ENCODE measurements at regions not wholly inside any gene's neighbourhood (a gene's known extent, or its start where the extent isn't known, plus 50 kb on each side); places are given as distances from the start of the nearest gene placed in this dataset.

DNA sequence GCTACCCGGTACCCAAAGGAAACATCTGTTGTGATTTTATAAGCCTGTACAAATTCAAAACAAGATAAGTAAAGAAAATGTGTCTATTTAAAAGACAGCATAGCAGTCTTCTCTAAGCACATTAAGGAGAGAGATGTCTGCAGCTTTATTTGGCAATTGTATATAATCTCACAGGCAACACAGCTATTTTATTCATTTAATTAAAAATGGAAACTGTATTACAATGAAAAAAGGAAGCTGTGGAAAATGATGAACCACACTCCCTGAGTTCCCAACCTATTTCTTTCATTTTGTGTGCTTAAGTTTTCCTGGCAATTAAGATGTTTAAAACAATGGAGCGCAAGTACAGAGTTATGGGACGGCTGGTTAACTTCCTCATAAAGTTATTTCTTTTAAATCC lies 78.4 kb downstream of the CBLL2 start:
- ChIA-PET POLR2A (no interaction called here), CTCF (no interaction called here)
- no peak for TF ChIP-seq CTCF (IDR thresholded peaks at IDR 0.05; ENCODE audit: insufficient read depth in 1 of 2, low read depth in 1 of 2, low read length in 1 of 2, severe bottlenecking in 1 of 2, unreplicated experiment in 1 of 2)
- Histone ChIP-seq H3K4me3 (ENCODE audit: low read depth, low read length) (no peak overlapping the region), H3K27me3 (replicated peaks; ENCODE audit: control insufficient read depth, insufficient read depth, low read length) (no peaks in the 10 kb centered on the region), H3K4me1 (no peaks in the 10 kb centered on the region), H3K36me3 (ENCODE audit: control insufficient read depth, insufficient read depth, low read length) (no peaks in the 10 kb centered on the region), H3K9me3 (no peaks in the 10 kb centered on the region)
- Mint-ChIP-seq H3K4me1 (ENCODE audit: low read depth, unreplicated experiment) (no peaks in the 10 kb centered on the region), H3K27ac (ENCODE audit: unreplicated experiment) (no peak overlapping the region), H3K4me3 (ENCODE audit: unreplicated experiment) (no peak overlapping the region), H3K36me3 (ENCODE audit: insufficient read depth, unreplicated experiment) (no peaks in the 10 kb centered on the region), H3K9me3 (ENCODE audit: unreplicated experiment) (no peaks in the 10 kb centered on the region), H3K27me3 (ENCODE audit: insufficient read depth, unreplicated experiment) (peaks cover 6% of the 10 kb centered on the region)
- intact Hi-C loops (cut with micrococcal nuclease; ENCODE audit: unreplicated experiment): no loop called here
- DNase-seq: no peak
- no TSS peak for BruUV-seq (replicated peaks)

DNA sequence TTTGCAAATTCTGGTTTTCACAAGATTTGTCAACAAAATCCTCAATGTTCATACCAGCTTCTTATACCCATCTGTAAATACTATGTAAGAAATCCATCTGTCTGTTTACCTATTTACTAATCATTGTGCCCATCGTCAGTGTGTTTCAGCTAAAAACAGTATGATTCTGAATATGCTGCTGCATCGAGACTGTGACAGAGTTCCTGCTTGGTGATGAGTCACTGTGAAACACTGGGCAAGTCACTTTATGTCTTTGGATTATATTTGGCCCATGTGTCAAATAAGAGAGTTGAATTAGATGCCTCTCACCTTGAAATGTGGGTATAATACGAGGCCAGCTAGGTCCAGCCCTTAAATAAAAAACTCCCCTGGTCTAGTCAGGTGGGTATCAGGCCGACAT lies 79.3 kb downstream of the CBLL2 start:
- Histone ChIP-seq H3K9me3 (no peaks in the 10 kb centered on the region), H3K36me3 (ENCODE audit: control insufficient read depth, insufficient read depth, low read length) (no peaks in the 10 kb centered on the region), H3K4me1 (no peaks in the 10 kb centered on the region), H3K27me3 (replicated peaks; ENCODE audit: control insufficient read depth, insufficient read depth, low read length) (no peaks in the 10 kb centered on the region), H3K4me3 (ENCODE audit: low read depth, low read length) (no peak overlapping the region)
- DNase-seq: no peak
- ChIA-PET CTCF (no interaction called here), POLR2A (no interaction called here)
- no peak for TF ChIP-seq CTCF (IDR thresholded peaks at IDR 0.05; ENCODE audit: insufficient read depth in 1 of 2, low read depth in 1 of 2, low read length in 1 of 2, severe bottlenecking in 1 of 2, unreplicated experiment in 1 of 2)
- no peak overlapping the region for H3K4me3 Mint-ChIP-seq (ENCODE audit: unreplicated experiment)
- no peaks in the 10 kb centered on the region for H3K36me3 Mint-ChIP-seq (ENCODE audit: insufficient read depth, unreplicated experiment)
- BruUV-seq (replicated peaks): no TSS peak
- intact Hi-C loops (cut with micrococcal nuclease; ENCODE audit: unreplicated experiment): no loop called here
- no peaks in the 10 kb centered on the region for H3K9me3 Mint-ChIP-seq (ENCODE audit: unreplicated experiment)
- peaks cover 3% of the 10 kb centered on the region for H3K27me3 Mint-ChIP-seq (ENCODE audit: insufficient read depth, unreplicated experiment)
- H3K4me1 Mint-ChIP-seq (ENCODE audit: low read depth, unreplicated experiment): no peaks in the 10 kb centered on the region
- no peak overlapping the region for H3K27ac Mint-ChIP-seq (ENCODE audit: unreplicated experiment)

DNA sequence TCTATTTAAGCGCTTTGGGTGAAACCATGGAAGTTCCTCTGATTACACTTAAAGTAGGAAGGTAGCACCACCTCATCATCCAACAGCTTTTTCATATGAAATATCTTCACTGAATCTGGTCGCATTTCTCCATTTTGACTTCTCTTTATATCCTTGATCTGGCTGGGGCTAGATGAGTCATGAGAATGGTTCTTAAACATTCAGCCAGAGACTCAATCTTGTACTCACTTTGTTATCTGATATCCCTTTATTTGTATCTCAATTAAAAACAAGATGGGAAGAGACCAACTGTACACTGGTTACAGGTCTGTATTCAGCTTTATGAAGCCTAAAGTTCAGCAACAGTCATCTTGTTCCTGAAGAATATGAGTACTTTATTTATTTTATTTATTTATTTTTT lies 84.9 kb downstream of the CBLL2 start:
- ChIA-PET POLR2A (no interaction called here), CTCF (no interaction called here)
- H3K36me3 ChIP-seq (ENCODE audit: control insufficient read depth, insufficient read depth, low read length): no peaks in the 10 kb centered on the region
- Mint-ChIP-seq H3K9me3 (ENCODE audit: unreplicated experiment) (no peaks in the 10 kb centered on the region), H3K27ac (ENCODE audit: unreplicated experiment) (no peak overlapping the region), H3K4me1 (ENCODE audit: low read depth, unreplicated experiment) (no peaks in the 10 kb centered on the region), H3K4me3 (ENCODE audit: unreplicated experiment) (no peak overlapping the region), H3K27me3 (ENCODE audit: insufficient read depth, unreplicated experiment) (peaks cover 8% of the 10 kb centered on the region), H3K36me3 (ENCODE audit: insufficient read depth, unreplicated experiment) (no peaks in the 10 kb centered on the region)
- H3K4me1 ChIP-seq: no peaks in the 10 kb centered on the region
- no peak for TF ChIP-seq CTCF (IDR thresholded peaks at IDR 0.05; ENCODE audit: insufficient read depth in 1 of 2, low read depth in 1 of 2, low read length in 1 of 2, severe bottlenecking in 1 of 2, unreplicated experiment in 1 of 2)
- no peak overlapping the region for H3K4me3 ChIP-seq (ENCODE audit: low read depth, low read length)
- intact Hi-C loops (cut with micrococcal nuclease; ENCODE audit: unreplicated experiment): no loop called here
- no peak for DNase-seq
- H3K9me3 ChIP-seq: no peaks in the 10 kb centered on the region
- no peaks in the 10 kb centered on the region for H3K27me3 ChIP-seq (replicated peaks; ENCODE audit: control insufficient read depth, insufficient read depth, low read length)
- no TSS peak for BruUV-seq (replicated peaks)

All from Caco-2 (cell line).